ENCODE measurements at regions not wholly inside any gene's neighbourhood (a gene's known extent, or its start where the extent isn't known, plus 50 kb on each side); places are given as distances from the start of the nearest gene placed in this dataset.

DNA sequence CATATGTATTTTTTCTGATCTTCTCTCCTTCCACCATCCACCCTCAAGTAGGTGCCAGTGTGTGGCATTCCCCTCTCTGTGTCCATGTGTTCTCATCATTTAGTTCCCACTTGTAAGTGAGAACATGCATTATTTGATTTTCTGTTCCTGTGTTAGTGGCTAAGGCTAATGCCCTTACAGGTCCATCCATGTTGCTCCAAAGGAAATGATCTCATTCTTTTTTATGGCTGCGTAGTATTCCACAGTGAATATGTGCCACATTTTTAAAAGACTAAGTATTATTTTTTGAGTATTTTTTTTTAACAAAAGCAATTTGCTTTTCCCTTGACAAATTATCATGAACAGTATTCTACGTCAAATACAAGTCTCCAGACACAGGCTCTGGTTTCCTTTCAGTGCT lies 86.4 kb upstream of the ZNF746 start:
- TF ChIP-seq, protein P1, sequence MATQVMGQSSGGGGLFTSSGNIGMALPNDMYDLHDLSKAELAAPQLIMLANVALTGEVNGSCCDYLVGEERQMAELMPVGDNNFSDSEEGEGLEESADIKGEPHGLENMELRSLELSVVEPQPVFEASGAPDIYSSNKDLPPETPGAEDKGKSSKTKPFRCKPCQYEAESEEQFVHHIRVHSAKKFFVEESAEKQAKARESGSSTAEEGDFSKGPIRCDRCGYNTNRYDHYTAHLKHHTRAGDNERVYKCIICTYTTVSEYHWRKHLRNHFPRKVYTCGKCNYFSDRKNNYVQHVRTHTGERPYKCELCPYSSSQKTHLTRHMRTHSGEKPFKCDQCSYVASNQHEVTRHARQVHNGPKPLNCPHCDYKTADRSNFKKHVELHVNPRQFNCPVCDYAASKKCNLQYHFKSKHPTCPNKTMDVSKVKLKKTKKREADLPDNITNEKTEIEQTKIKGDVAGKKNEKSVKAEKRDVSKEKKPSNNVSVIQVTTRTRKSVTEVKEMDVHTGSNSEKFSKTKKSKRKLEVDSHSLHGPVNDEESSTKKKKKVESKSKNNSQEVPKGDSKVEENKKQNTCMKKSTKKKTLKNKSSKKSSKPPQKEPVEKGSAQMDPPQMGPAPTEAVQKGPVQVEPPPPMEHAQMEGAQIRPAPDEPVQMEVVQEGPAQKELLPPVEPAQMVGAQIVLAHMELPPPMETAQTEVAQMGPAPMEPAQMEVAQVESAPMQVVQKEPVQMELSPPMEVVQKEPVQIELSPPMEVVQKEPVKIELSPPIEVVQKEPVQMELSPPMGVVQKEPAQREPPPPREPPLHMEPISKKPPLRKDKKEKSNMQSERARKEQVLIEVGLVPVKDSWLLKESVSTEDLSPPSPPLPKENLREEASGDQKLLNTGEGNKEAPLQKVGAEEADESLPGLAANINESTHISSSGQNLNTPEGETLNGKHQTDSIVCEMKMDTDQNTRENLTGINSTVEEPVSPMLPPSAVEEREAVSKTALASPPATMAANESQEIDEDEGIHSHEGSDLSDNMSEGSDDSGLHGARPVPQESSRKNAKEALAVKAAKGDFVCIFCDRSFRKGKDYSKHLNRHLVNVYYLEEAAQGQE (IDR thresholded peaks at IDR 0.05; ENCODE audit: insufficient read depth in 1 of 2, low read depth in 2 of 2, low read length in 2 of 2): no peak
- TF ChIP-seq POLR2AphosphoS5 (IDR thresholded peaks at IDR 0.05; ENCODE audit: low read depth, low read length): no peak

All from PFSK-1 (cell line).